ENCODE measurements at regions not wholly inside any gene's neighbourhood (a gene's known extent, or its start where the extent isn't known, plus 50 kb on each side); places are given as distances from the start of the nearest gene placed in this dataset.

DNA sequence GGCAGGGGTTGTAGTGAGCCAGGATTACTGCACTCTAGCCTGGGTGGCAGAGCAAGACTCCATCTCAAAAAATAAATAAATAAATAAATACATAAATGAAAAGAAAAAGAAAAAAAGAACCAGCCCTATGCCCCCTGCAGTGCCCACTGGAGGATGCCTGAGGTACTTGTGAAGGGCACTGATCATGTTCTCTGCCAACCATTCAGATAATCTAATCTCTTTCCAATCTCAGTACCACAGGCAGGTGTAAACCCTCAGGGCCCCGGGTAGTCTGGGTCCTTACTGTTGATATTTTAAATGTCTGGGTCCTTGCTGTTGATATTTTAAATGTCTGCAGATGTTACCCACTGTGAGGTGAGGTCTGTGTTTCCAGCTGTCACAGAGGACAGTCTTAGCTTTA is 321.8 kb upstream of the ADCY2 start:
- Histone ChIP-seq H3K9ac (ENCODE audit: low read length) (no peak overlapping the region), H3K4me1 (ENCODE audit: insufficient read depth, low read length, severe bottlenecking) (no peaks in the 10 kb centered on the region), H3K36me3 (ENCODE audit: insufficient read depth, low read length) (no peaks in the 10 kb centered on the region), H3K4me3 (ENCODE audit: low read depth, low read length, poor library complexity, severe bottlenecking) (no peak overlapping the region), H3K79me2 (ENCODE audit: insufficient read depth, low read length) (no peaks in the 10 kb centered on the region), H4K20me1 (ENCODE audit: insufficient read depth, low read length) (no peaks in the 10 kb centered on the region), H3K9me3 (ENCODE audit: low read length) (no peaks in the 10 kb centered on the region), H3K9me2 (ENCODE audit: low read depth, low read length) (no peaks in the 10 kb centered on the region), H3K27me3 (ENCODE audit: insufficient read depth, low read length) (no peaks in the 10 kb centered on the region), H2AFZ (ENCODE audit: low read length) (no peak overlapping the region), H3K4me2 (ENCODE audit: low read length) (no peak overlapping the region), H3K27ac (ENCODE audit: low read depth, low read length, poor library complexity, severe bottlenecking) (no peak overlapping the region), H3F3A (ENCODE audit: insufficient read depth, low read length) (no peaks in the 10 kb centered on the region)
- no peak for TF ChIP-seq EZH2 (IDR thresholded peaks at IDR 0.05; ENCODE audit: borderline replicate concordance, low read length)
- TF ChIP-seq, protein P1, sequence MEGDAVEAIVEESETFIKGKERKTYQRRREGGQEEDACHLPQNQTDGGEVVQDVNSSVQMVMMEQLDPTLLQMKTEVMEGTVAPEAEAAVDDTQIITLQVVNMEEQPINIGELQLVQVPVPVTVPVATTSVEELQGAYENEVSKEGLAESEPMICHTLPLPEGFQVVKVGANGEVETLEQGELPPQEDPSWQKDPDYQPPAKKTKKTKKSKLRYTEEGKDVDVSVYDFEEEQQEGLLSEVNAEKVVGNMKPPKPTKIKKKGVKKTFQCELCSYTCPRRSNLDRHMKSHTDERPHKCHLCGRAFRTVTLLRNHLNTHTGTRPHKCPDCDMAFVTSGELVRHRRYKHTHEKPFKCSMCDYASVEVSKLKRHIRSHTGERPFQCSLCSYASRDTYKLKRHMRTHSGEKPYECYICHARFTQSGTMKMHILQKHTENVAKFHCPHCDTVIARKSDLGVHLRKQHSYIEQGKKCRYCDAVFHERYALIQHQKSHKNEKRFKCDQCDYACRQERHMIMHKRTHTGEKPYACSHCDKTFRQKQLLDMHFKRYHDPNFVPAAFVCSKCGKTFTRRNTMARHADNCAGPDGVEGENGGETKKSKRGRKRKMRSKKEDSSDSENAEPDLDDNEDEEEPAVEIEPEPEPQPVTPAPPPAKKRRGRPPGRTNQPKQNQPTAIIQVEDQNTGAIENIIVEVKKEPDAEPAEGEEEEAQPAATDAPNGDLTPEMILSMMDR (IDR thresholded peaks at IDR 0.05; ENCODE audit: low read length) = no peak

DNA sequence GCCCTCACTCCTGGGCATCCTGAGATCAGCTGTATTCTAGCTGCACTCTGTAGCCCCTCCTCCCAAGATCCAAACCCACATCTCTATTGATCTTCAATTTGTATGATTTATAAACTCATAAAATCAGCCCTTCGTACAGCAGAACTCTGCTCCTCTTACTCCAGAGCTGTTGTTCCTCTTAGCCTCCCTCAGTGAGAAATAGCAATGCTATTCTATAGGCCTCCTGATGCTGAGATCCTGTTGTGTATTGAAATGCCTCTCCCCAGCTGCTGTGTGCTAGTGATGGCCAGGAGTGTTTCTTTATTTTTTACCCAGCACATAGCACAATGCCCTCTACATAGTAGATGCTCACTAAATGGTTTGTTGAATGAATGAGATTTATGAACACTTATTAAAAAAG is 320.5 kb upstream of the ADCY2 start:
- Histone ChIP-seq H3K4me3 (ENCODE audit: low read depth, low read length, poor library complexity, severe bottlenecking) (no peak overlapping the region), H3K27me3 (ENCODE audit: insufficient read depth, low read length) (no peaks in the 10 kb centered on the region), H4K20me1 (ENCODE audit: insufficient read depth, low read length) (no peaks in the 10 kb centered on the region), H3K4me1 (ENCODE audit: insufficient read depth, low read length, severe bottlenecking) (no peaks in the 10 kb centered on the region), H3K9ac (ENCODE audit: low read length) (no peak overlapping the region), H3K27ac (ENCODE audit: low read depth, low read length, poor library complexity, severe bottlenecking) (no peak overlapping the region), H3K79me2 (ENCODE audit: insufficient read depth, low read length) (no peaks in the 10 kb centered on the region), H3K9me2 (ENCODE audit: low read depth, low read length) (no peaks in the 10 kb centered on the region), H3K4me2 (ENCODE audit: low read length) (no peak overlapping the region), H3K36me3 (ENCODE audit: insufficient read depth, low read length) (no peaks in the 10 kb centered on the region), H2AFZ (ENCODE audit: low read length) (no peak overlapping the region), H3K9me3 (ENCODE audit: low read length) (no peaks in the 10 kb centered on the region), H3F3A (ENCODE audit: insufficient read depth, low read length) (no peaks in the 10 kb centered on the region)
- TF ChIP-seq EZH2 (IDR thresholded peaks at IDR 0.05; ENCODE audit: borderline replicate concordance, low read length) = no peak
- TF ChIP-seq, protein P1 (IDR thresholded peaks at IDR 0.05; ENCODE audit: low read length) = no peak

DNA sequence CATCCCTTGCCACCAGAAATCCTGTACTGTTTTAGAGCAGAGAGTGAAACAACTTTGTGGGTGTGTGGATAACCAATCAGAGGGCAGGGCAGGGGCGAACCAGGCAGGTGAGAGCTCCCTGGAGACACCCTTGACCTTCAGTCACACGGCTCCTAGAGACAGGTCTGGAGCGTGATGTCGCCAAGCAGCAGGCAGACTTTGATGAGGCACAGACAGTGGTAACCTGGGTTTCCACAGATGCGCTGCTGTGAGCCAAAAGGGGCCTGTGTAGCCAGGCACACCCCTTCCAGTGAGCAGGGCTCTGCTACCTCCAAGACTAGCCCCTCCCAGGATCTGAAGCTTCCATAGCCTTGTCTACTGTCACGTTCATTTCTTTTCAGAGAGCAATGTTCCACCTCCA is 317.8 kb upstream of the ADCY2 start:
- Histone ChIP-seq H3K4me2 (ENCODE audit: low read length) (no peak overlapping the region), H3K4me1 (ENCODE audit: insufficient read depth, low read length, severe bottlenecking) (no peaks in the 10 kb centered on the region), H3F3A (ENCODE audit: insufficient read depth, low read length) (no peaks in the 10 kb centered on the region), H3K79me2 (ENCODE audit: insufficient read depth, low read length) (no peaks in the 10 kb centered on the region), H3K9ac (ENCODE audit: low read length) (no peak overlapping the region), H3K9me2 (ENCODE audit: low read depth, low read length) (no peaks in the 10 kb centered on the region), H3K9me3 (ENCODE audit: low read length) (no peaks in the 10 kb centered on the region), H4K20me1 (ENCODE audit: insufficient read depth, low read length) (no peaks in the 10 kb centered on the region), H3K36me3 (ENCODE audit: insufficient read depth, low read length) (no peaks in the 10 kb centered on the region), H3K4me3 (ENCODE audit: low read depth, low read length, poor library complexity, severe bottlenecking) (no peak overlapping the region), H3K27me3 (ENCODE audit: insufficient read depth, low read length) (no peaks in the 10 kb centered on the region), H3K27ac (ENCODE audit: low read depth, low read length, poor library complexity, severe bottlenecking) (no peak overlapping the region), H2AFZ (ENCODE audit: low read length) (no peak overlapping the region)
- TF ChIP-seq, protein P1 (IDR thresholded peaks at IDR 0.05; ENCODE audit: low read length) = no peak
- no peak for TF ChIP-seq EZH2 (IDR thresholded peaks at IDR 0.05; ENCODE audit: borderline replicate concordance, low read length)
